Transverse colon (tissue), 4 donors: ENCODE measurements at regions not wholly inside any gene's neighbourhood (a gene's known extent, or its start where the extent isn't known, plus 50 kb on each side); places are given as distances from the start of the nearest gene placed in this dataset.

Experiments
- EP300 ChIP-seq: sonication (generic); formaldehyde crosslinking; IDR thresholded peaks from one replicate; pipeline ENCODE4 v1.6.1; 2017; ENCODE audit warnings: antibody characterized with exemption, low read depth
- POLR2A ChIP-seq: fragments of 450-650 bp; IDR thresholded peaks from one replicate; pipeline ENCODE4 v1.6.1; 2016; ENCODE audit warnings: antibody characterized with exemption, mild to moderate bottlenecking, moderate library complexity
- POLR2AphosphoS5 ChIP-seq, 3 donors: sonication (generic); formaldehyde crosslinking; IDR thresholded peaks; one replicate each; pipeline ENCODE4 v1.6.1; 2016; ENCODE audit warnings: antibody characterized with exemption in 3 of 3
- TF ChIP-seq, protein P1 (sequence below), 5 experiments: fragments of 200-600 bp in 3 of 5; fragments of 450-650 bp in 2 of 5; sonication (generic) in 3 of 5; IDR thresholded peaks; 1 replicate in 2 of 5; 2 replicates in 3 of 5; pipeline ENCODE4 v1.5.1; 2016 to 2017; ENCODE audit warnings: antibody characterized with exemption in 5 of 5, inconsistent platforms in 3 of 5, mild to moderate bottlenecking in 2 of 5, moderate library complexity in 1 of 5

DNA sequence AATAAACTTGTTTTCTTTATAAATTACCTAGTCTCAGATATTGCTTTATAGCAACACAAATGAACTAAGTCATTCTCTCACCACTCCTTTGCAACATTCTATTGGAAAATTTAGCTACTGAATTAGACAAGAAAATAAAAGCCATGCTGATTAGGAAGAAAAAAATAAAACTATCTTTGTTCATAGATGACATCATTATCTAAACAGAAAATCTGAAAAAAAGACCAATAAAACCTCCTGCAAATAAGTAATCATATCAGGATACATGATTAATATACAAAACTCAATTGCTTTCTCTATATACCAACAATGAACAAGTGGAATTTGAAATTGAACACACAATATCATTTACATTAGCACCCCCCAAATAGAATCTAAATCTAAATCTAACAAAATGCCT, 455.3 kb upstream of the KIF2A start:
- no peak for TF ChIP-seq POLR2A
- TF ChIP-seq, protein P1, sequence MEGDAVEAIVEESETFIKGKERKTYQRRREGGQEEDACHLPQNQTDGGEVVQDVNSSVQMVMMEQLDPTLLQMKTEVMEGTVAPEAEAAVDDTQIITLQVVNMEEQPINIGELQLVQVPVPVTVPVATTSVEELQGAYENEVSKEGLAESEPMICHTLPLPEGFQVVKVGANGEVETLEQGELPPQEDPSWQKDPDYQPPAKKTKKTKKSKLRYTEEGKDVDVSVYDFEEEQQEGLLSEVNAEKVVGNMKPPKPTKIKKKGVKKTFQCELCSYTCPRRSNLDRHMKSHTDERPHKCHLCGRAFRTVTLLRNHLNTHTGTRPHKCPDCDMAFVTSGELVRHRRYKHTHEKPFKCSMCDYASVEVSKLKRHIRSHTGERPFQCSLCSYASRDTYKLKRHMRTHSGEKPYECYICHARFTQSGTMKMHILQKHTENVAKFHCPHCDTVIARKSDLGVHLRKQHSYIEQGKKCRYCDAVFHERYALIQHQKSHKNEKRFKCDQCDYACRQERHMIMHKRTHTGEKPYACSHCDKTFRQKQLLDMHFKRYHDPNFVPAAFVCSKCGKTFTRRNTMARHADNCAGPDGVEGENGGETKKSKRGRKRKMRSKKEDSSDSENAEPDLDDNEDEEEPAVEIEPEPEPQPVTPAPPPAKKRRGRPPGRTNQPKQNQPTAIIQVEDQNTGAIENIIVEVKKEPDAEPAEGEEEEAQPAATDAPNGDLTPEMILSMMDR (IDR thresholded peaks at IDR 0.05), result no peak
- TF ChIP-seq EP300, result no peak
- TF ChIP-seq POLR2AphosphoS5 (IDR thresholded peaks at IDR 0.05), result no peak
